Upper lobe of left lung (tissue), 6 donors: ENCODE measurements at regions not wholly inside any gene's neighbourhood (a gene's known extent, or its start where the extent isn't known, plus 50 kb on each side); places are given as distances from the start of the nearest gene placed in this dataset.
A peak's percentile ranks its signal among the peaks of the same experiment; 100 is the strongest.

Experiments
- ATAC-seq, 2 donors: fragments of 200-7000 bp; cut with Tn5 transposase; one replicate each; pipeline ENCODE4 v1.9.1; 2022; ENCODE audit warnings: mild to moderate bottlenecking in 2 of 2, moderate library complexity in 2 of 2; ENCODE audit not compliant: low FRiP score in 2 of 2
- DNase-seq, 2 donors: peaks; one replicate each; pipeline ENCODE4 v3.0.0-alpha.2; 2019 to 2020
- H3K27ac ChIP-seq, 4 donors: fragments of 200-600 bp; sonication (generic); one replicate each; pipeline ENCODE4 v1.5.1; 2016 to 2019
- H3K27me3 ChIP-seq, 4 donors: fragments of 200-600 bp; sonication (generic); one replicate each; pipeline ENCODE4 v1.5.1; 2017 to 2019
- H3K36me3 ChIP-seq, 4 donors: fragments of 200-600 bp; sonication (generic); one replicate each; pipeline ENCODE4 v1.5.1; 2016 to 2019
- H3K4me1 ChIP-seq, 4 donors: fragments of 200-600 bp; sonication (generic); one replicate each; pipeline ENCODE4 v1.5.1; 2018 to 2019
- H3K4me3 ChIP-seq, 4 donors: fragments of 200-600 bp; sonication (generic); one replicate each; pipeline ENCODE4 v1.5.1; 2017 to 2019; ENCODE audit warnings: mild to moderate bottlenecking in 2 of 4, moderate library complexity in 1 of 4
- H3K9me3 ChIP-seq, 4 donors: fragments of 200-600 bp; sonication (generic); one replicate each; pipeline ENCODE4 v1.5.1; 2018 to 2019
- EP300 ChIP-seq, 4 donors: sonication (generic); formaldehyde crosslinking; IDR thresholded peaks; one replicate each; pipeline ENCODE4 v1.5.1; 2017; ENCODE audit warnings: antibody characterized with exemption in 4 of 4, control low read depth in 2 of 4
- POLR2A ChIP-seq, 4 donors: fragments of 450-650 bp; IDR thresholded peaks; one replicate each; pipeline ENCODE4 v1.5.1; 2016 to 2017; ENCODE audit warnings: antibody characterized with exemption in 4 of 4, mild to moderate bottlenecking in 2 of 4
- POLR2AphosphoS5 ChIP-seq, 2 donors: sonication (generic); formaldehyde crosslinking; IDR thresholded peaks; one replicate each; pipeline ENCODE4 v1.5.1; 2017; ENCODE audit warnings: antibody characterized with exemption in 2 of 2
- WGBS, 2 donors: methylation state at CpG; one replicate each; pipeline ENCODE4 v1.1.5; 2017 to 2018; 5-methylcytosine and 5-hydroxymethylcytosine counted together
- TF ChIP-seq, protein P1 (sequence below), 6 experiments: fragments of 450-650 bp in 4 of 6; fragments of 200-600 bp in 2 of 6; sonication (generic) in 2 of 6; IDR thresholded peaks; one replicate each; pipeline ENCODE4 v1.5.1; 2016 to 2019; ENCODE audit warnings: antibody characterized with exemption in 6 of 6
- donor health status: DM: no; HTN: no; CAD: no; lungs with moderate emphysema.
- donor health status: DM: no; HTN: yes; CAD: no; lungs with severe emphysema.

DNA sequence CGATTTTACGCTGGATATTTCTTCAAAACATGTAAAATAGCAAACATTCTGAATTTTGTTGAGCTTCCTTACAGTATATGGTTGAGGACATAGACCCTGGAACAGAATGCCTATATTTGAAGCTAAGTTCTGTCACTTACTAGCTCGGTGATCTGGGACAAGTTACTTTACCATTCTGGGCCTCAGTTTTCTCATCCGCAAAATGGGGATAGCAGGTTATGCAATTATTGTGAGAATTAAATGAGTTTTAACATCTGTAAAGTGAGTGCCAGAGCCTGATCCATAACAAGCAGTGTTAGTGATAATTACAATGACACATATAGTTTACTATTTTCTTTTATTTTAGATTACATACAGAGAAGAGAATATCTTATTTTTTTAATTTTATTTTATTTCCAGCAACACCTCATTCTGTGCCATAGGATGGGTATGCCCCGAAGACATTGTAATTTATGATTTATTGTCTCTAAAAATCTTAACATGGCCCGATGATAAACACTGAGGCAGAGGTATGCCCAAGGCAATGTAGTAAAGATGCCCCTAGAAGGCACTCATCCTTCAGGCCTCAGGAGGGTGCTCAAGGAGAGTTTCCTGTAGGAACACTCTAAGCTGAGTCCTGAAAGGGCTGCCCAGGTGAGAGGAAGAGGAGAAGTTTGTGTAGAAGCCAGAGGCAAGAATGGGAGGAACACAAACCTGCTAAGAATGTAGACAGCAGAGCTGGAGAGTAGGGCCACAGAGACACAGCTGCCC, 250.9 kb downstream of the BCL11A start:
- H3K4me1 ChIP-seq, result no peaks in the 10 kb centered on the region
- no peak for DNase-seq
- no peaks in the 10 kb centered on the region for H3K36me3 ChIP-seq
- WGBS, 2 donors, result 89 to 91% methylated on average over 6 of the region's 6 CpGs
- no peak for TF ChIP-seq POLR2A (IDR thresholded peaks at IDR 0.05)
- TF ChIP-seq EP300 (IDR thresholded peaks at IDR 0.05), result no peak
- no peak overlapping the region for H3K4me3 ChIP-seq
- H3K27me3 ChIP-seq, result no peaks in the 10 kb centered on the region
- no peak for ATAC-seq
- H3K9me3 ChIP-seq, result no peaks in the 10 kb centered on the region
- H3K27ac ChIP-seq, result no peak overlapping the region

DNA sequence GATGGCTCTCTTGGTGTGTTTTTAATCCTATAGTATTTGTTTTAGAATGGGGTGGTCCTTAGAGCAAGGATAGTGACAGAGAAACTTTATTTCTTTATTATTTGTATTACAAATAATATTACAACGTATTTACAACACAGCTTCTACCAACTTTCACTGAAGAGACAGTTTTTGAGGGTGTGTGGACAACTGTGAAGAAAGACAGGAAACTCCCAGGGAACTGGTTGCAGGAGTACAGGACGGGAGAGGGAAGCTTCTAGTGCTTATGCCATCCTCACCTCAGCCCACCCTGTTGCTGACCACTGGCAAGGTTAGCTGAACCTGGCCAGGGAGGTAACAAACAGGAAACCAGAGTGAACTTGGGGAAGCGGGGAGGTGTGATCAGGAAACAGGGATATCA, 251.7 kb downstream of the BCL11A start:
- no peaks in the 10 kb centered on the region for H3K27me3 ChIP-seq
- no peaks in the 10 kb centered on the region for H3K4me1 ChIP-seq
- DNase-seq (no peak), ATAC-seq (no peak)
- no peak overlapping the region for H3K27ac ChIP-seq
- TF ChIP-seq, protein P1, sequence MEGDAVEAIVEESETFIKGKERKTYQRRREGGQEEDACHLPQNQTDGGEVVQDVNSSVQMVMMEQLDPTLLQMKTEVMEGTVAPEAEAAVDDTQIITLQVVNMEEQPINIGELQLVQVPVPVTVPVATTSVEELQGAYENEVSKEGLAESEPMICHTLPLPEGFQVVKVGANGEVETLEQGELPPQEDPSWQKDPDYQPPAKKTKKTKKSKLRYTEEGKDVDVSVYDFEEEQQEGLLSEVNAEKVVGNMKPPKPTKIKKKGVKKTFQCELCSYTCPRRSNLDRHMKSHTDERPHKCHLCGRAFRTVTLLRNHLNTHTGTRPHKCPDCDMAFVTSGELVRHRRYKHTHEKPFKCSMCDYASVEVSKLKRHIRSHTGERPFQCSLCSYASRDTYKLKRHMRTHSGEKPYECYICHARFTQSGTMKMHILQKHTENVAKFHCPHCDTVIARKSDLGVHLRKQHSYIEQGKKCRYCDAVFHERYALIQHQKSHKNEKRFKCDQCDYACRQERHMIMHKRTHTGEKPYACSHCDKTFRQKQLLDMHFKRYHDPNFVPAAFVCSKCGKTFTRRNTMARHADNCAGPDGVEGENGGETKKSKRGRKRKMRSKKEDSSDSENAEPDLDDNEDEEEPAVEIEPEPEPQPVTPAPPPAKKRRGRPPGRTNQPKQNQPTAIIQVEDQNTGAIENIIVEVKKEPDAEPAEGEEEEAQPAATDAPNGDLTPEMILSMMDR (IDR thresholded peaks at IDR 0.05), result no peak
- TF ChIP-seq POLR2AphosphoS5 (IDR thresholded peaks at IDR 0.05) (no peak), POLR2A (IDR thresholded peaks at IDR 0.05) (no peak), EP300 (IDR thresholded peaks at IDR 0.05) (no peak)
- H3K36me3 ChIP-seq, result no peaks in the 10 kb centered on the region
- 51 to 55% methylated on average over 3 of the region's 3 CpGs for WGBS, 2 donors
- no peaks in the 10 kb centered on the region for H3K9me3 ChIP-seq
- H3K4me3 ChIP-seq, result no peak overlapping the region

DNA sequence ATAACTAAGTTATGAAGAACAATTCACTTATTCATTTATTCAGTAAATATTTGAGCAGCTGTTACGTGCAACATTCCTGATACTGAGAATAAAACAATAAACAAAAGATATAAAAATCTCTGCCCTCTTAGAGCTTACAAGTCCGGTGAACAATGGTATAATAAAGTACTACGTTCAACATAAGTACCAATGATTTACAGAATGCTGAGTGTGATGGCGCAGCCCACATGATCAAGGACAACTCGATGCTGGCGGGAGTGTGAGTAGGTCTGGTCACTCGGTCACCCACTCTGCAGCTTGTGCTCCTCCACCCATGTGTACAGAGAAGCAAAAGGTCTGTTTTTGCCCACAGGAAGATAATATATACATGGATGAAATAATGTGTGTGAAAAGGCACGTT, 254.3 kb downstream of the BCL11A start:
- Histone ChIP-seq H3K36me3 (no peaks in the 10 kb centered on the region), H3K27ac (no peak overlapping the region), H3K27me3 (no peaks in the 10 kb centered on the region), H3K9me3 (no peaks in the 10 kb centered on the region), H3K4me1 (no peaks in the 10 kb centered on the region), H3K4me3 (no peak overlapping the region)
- DNase-seq (no peak), ATAC-seq (no peak)
- 75 to 80% methylated on average over 8 of the region's 8 CpGs for WGBS, 2 donors
- TF ChIP-seq, protein P1 (IDR thresholded peaks at IDR 0.05), result no peak

DNA sequence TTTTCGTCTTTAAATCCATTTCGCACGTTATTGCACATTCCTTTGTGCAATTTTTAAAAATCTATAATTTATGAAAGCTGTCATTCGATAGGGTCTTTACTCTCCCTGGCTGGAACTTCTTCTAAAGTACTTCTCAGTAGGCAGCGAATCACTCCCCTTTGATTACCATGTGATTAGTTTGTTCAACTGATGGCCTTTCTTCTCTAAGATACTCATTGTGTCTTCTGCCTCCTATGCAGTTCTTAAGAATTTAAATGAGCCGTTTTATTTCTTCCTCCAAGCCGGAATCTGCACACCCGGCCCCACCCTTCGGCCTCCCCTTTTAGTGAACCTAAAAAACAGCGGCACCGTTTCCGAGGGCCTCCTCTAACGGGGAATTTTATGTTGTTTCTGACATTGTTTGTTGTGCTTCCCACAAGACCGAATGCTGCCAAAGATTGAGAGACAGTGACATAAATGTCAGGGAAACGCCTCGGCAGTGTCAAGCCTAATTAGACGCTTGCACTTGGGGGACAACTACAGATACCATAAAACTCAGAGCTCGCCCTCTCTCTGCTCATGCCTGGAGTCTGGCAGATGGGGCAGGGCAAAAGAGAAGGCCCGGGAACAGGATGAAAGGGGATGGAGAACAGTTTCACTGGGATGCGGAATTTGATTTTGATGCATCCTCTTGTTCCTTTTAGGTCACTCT, 255.3 kb downstream of the BCL11A start:
- H3K4me3 ChIP-seq, result no peak overlapping the region
- DNase-seq, result no peak
- H3K27ac ChIP-seq, result no peak overlapping the region
- no peaks in the 10 kb centered on the region for H3K36me3 ChIP-seq
- TF ChIP-seq POLR2AphosphoS5 (IDR thresholded peaks at IDR 0.05) (no peak), EP300 (IDR thresholded peaks at IDR 0.05) (no peak), POLR2A (IDR thresholded peaks at IDR 0.05) (no peak)
- TF ChIP-seq, protein P1 (IDR thresholded peaks at IDR 0.05), result no peak
- no peaks in the 10 kb centered on the region for H3K27me3 ChIP-seq
- no peaks in the 10 kb centered on the region for H3K4me1 ChIP-seq
- no peak for ATAC-seq
- 89 to 92% methylated on average over 20 of the region's 20 CpGs for WGBS, 2 donors
- no peaks in the 10 kb centered on the region for H3K9me3 ChIP-seq

DNA sequence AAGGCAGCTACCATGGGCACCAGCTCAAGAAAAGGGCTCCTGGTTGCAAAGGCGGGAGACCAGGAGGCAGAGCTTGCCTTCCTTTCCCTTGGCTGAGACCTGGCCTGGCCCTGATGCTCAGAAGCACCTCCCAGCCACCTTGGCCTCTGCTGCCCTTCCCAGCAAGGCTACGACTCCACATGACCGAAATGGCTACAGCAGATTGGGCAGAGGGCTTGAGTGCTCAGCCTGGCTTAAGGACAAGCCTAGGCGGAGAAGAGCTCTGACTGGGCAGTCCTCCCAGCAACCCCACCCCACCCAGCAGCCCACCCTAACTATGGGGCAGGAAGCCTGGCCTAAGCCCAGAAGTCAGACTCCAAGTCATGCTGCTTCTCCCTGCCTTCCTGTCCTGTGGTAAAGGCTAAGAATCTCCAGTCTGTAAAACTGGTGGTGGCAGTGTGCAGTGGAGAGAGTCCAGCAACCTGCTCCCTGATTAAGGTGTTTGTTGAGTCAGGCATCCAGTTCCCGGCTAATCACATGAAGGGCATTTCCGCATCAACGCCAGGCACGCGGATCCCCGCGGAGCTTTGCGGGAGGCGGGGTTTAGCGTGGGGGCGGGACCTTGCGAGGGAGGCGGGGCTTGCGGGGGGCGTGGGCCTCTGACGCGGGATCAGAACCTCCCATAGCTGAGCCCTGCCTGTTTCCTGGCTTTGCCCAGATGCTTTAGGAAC, 256.0 kb downstream of the BCL11A start:
- TF ChIP-seq, protein P1 (IDR thresholded peaks at IDR 0.05), result no peak
- no peak for TF ChIP-seq POLR2A (IDR thresholded peaks at IDR 0.05)
- no peak for TF ChIP-seq POLR2AphosphoS5 (IDR thresholded peaks at IDR 0.05)
- TF ChIP-seq EP300 (IDR thresholded peaks at IDR 0.05), result no peak
- WGBS, 2 donors, result 68 to 69% methylated on average over 18 to 21 of the region's 21 CpGs
- Histone ChIP-seq H3K27me3 (no peaks in the 10 kb centered on the region), H3K36me3 (no peaks in the 10 kb centered on the region), H3K27ac (no peak overlapping the region), H3K4me1 (no peaks in the 10 kb centered on the region), H3K4me3 (no peak overlapping the region), H3K9me3 (no peaks in the 10 kb centered on the region)
- peak in 1 of 2 donors; percentile 22 for ATAC-seq
- DNase-seq, result peak; percentile 36 to 64
